ENCODE measurements at regions not wholly inside any gene's neighbourhood (a gene's known extent, or its start where the extent isn't known, plus 50 kb on each side); places are given as distances from the start of the nearest gene placed in this dataset.

- TF ChIP-seq CTCF (IDR thresholded peaks at IDR 0.05), result no peak
Measured at GRCh38 chr16:65336160-65336559, 214.3 kb upstream of the CDH11 start.

DNA sequence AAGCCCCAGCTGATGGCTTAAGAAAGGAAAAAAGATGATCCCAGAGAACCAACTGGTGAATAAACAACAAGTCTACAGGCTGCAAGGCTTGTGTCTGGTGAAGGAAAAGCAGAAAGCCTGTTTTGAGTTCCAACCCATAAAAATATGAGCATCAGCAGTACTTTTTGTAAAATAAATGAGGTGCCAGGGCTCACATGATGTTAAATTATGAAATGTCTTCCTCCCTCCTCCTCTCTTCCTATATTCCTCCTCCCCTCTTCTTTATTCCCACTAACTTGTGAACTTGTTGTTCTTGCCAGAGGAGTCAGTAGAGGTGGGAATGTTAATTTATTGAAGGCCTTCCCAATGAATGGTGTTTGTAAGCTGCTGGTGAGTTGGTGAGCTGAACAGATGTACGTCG, 212.2 kb upstream of the CDH11 start:
- no peak for TF ChIP-seq CTCF (IDR thresholded peaks at IDR 0.05)

DNA sequence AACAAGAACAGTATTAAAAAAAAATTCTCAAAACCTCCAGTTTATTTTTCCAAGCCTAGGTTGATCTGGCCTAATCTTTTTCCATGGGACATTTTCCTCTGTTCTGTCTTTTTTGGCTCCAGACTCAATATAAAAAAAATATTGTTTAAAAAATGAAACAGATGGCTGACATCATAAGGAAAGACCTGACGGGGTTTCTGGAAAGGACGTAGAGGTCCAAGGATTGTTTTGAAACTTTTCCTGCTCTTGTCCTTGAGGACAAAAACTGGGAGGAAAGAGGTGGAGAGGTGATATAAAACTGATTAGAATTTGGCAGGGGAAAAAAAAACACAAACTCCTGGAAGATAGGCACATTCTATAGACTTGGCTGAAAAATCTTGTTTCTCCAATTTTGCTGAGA, 211.4 kb upstream of the CDH11 start:
- no peak for TF ChIP-seq CTCF (IDR thresholded peaks at IDR 0.05)

DNA sequence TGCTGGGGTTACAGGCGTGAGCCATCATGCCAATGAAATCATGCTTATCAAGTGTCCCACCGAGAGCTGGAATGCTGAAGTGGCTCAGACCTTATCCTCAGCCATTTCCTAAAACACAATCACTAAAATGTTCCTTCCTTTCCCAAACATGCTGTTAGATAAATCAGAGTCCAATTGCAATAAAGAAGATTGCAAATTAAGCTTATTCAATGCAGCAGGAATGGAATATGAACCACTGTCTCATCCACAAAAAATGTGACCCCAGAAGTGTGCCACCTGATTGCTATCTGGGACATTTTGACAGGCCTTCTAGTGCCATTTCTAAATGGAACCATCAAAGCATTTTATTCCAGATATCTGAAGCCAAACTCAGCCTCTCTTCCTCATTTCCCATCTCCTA, 205.5 kb upstream of the CDH11 start:
- no peak for TF ChIP-seq CTCF (IDR thresholded peaks at IDR 0.05)

DNA sequence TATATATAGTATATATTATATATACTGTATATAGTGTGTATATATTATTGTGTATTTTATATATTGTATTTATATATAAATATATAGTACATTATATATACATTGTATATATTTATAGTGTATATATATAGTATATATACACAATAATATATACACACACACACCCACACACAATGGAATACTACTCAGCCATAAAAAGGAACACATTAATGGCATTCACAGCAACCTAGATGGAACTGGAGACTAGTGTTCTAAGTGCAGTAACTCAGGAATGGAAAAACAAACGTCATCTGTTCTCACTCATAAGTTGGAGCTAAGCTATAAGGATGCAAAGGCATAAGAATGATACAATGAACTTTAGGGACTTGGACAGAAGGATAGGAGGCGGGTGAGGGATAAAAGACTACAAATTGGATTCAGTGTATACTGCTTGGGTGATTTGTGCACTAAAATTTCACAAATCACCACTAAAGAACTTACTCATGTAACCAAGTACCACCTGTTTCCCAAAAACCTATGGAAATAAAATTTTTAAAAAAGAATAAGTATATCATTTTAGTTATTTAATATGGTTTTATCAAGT, 201.9 kb upstream of the CDH11 start:
- TF ChIP-seq CTCF (IDR thresholded peaks at IDR 0.05), result no peak

GRCh38 chr16:65319621-65320231, 197.9 kb upstream of the CDH11 start:
- no peak for TF ChIP-seq CTCF (IDR thresholded peaks at IDR 0.05)

- no peak for TF ChIP-seq CTCF (IDR thresholded peaks at IDR 0.05)
Measured at GRCh38 chr16:65318590-65319257, 196.9 kb upstream of the CDH11 start.
